Mucosa of rectum (tissue), 2 donors: ENCODE measurements at regions not wholly inside any gene's neighbourhood (a gene's known extent, or its start where the extent isn't known, plus 50 kb on each side); places are given as distances from the start of the nearest gene placed in this dataset.

ENCODE experiments used
- H3K27ac ChIP-seq, 2 donors: one replicate each; pipeline ENCODE4 v1.7.0; 2013; ENCODE audit warnings: inconsistent platforms in 2 of 2, low read depth in 2 of 2, low read length in 2 of 2
- H3K27me3 ChIP-seq, 2 donors: one replicate each; pipeline ENCODE4 v1.7.0; 2013; ENCODE audit warnings: low read length in 2 of 2; ENCODE audit not compliant: control insufficient read depth in 2 of 2, insufficient read depth in 2 of 2
- H3K36me3 ChIP-seq, 2 donors: one replicate each; pipeline ENCODE4 v1.7.0; 2013; ENCODE audit warnings: low read length in 2 of 2; ENCODE audit not compliant: control insufficient read depth in 2 of 2, insufficient read depth in 2 of 2
- H3K4me1 ChIP-seq, 2 donors: one replicate each; pipeline ENCODE4 v1.7.0; 2013; ENCODE audit warnings: low read length in 2 of 2, mild to moderate bottlenecking in 1 of 2; ENCODE audit not compliant: control insufficient read depth in 2 of 2, insufficient read depth in 2 of 2
- H3K4me3 ChIP-seq, 2 donors: one replicate each; pipeline ENCODE4 v1.7.0; 2013; ENCODE audit warnings: low read length in 2 of 2
- H3K9ac ChIP-seq, 2 donors: one replicate each; pipeline ENCODE4 v1.7.0; 2013; ENCODE audit warnings: low read length in 2 of 2, low read depth in 1 of 2, mild to moderate bottlenecking in 1 of 2
- H3K9me3 ChIP-seq, 2 donors: one replicate each; pipeline ENCODE4 v1.7.0; 2013; ENCODE audit warnings: low read length in 2 of 2; ENCODE audit not compliant: control insufficient read depth in 2 of 2
- donor health status: healthy.
- donor health status: Normal muscosa, but diverticular disease.

GRCh38 chr2:143885461-143885860, 634.5 kb downstream of the ZEB2 start:
- Histone ChIP-seq H3K27me3 (no peaks in the 10 kb centered on the region), H3K4me1 (no peaks in the 10 kb centered on the region), H3K36me3 (no peaks in the 10 kb centered on the region), H3K9me3 (no peaks in the 10 kb centered on the region), H3K27ac (no peak overlapping the region), H3K4me3 (no peak overlapping the region), H3K9ac (no peak overlapping the region)

GRCh38 chr2:143881246-143881645, 638.7 kb downstream of the ZEB2 start:
- Histone ChIP-seq H3K9ac (no peak overlapping the region), H3K27ac (no peak overlapping the region), H3K36me3 (no peaks in the 10 kb centered on the region), H3K9me3 (no peaks in the 10 kb centered on the region), H3K27me3 (no peaks in the 10 kb centered on the region), H3K4me3 (no peak overlapping the region), H3K4me1 (no peaks in the 10 kb centered on the region)

- no peak overlapping the region for H3K27ac ChIP-seq
- H3K4me1 ChIP-seq, result no peaks in the 10 kb centered on the region
- no peak overlapping the region for H3K9ac ChIP-seq
- no peaks in the 10 kb centered on the region for H3K36me3 ChIP-seq
- no peaks in the 10 kb centered on the region for H3K9me3 ChIP-seq
- no peak overlapping the region for H3K4me3 ChIP-seq
- H3K27me3 ChIP-seq, result no peaks in the 10 kb centered on the region
These were observed 641.9 kb downstream of the ZEB2 start for GRCh38 chr2:143877876-143878530.

- Histone ChIP-seq H3K9me3 (no peaks in the 10 kb centered on the region), H3K4me3 (no peak overlapping the region), H3K4me1 (no peaks in the 10 kb centered on the region), H3K27me3 (no peaks in the 10 kb centered on the region), H3K36me3 (no peaks in the 10 kb centered on the region), H3K27ac (no peak overlapping the region), H3K9ac (no peak overlapping the region)
These were observed 642.9 kb downstream of the ZEB2 start for GRCh38 chr2:143877056-143877455.

- H3K9me3 ChIP-seq, result peaks cover 0 to 2% of the 10 kb centered on the region in 2 donors
These were observed 644.4 kb downstream of the ZEB2 start for GRCh38 chr2:143875295-143876233.

GRCh38 chr2:143873886-143874285, 646.0 kb downstream of the ZEB2 start:
- Histone ChIP-seq H3K27ac (no peak overlapping the region), H3K9me3 (peaks cover 0 to 2% of the 10 kb centered on the region in 2 donors), H3K4me1 (no peaks in the 10 kb centered on the region), H3K27me3 (no peaks in the 10 kb centered on the region), H3K9ac (no peak overlapping the region), H3K4me3 (no peak overlapping the region), H3K36me3 (no peaks in the 10 kb centered on the region)

More at GRCh38 chr2:143875295-143876233, 644.4 kb downstream of the ZEB2 start:
- Histone ChIP-seq H3K4me1 (no peaks in the 10 kb centered on the region), H3K36me3 (no peaks in the 10 kb centered on the region), H3K9ac (no peak overlapping the region), H3K27me3 (no peaks in the 10 kb centered on the region), H3K27ac (no peak overlapping the region), H3K4me3 (no peak overlapping the region)

GRCh38 chr2:143870696-143871095, 649.2 kb downstream of the ZEB2 start:
- Histone ChIP-seq H3K9me3 (peaks cover 0 to 2% of the 10 kb centered on the region in 2 donors), H3K36me3 (no peaks in the 10 kb centered on the region)

GRCh38 chr2:143856978-143857377, 662.9 kb downstream of the ZEB2 start:
- H3K36me3 ChIP-seq, result no peaks in the 10 kb centered on the region
- H3K9ac ChIP-seq, result no peak overlapping the region
- no peaks in the 10 kb centered on the region for H3K9me3 ChIP-seq
- no peak overlapping the region for H3K27ac ChIP-seq
- no peaks in the 10 kb centered on the region for H3K4me1 ChIP-seq
- H3K27me3 ChIP-seq, result no peaks in the 10 kb centered on the region
- no peak overlapping the region for H3K4me3 ChIP-seq

More at GRCh38 chr2:143870696-143871095, 649.2 kb downstream of the ZEB2 start:
- H3K27me3 ChIP-seq, result no peaks in the 10 kb centered on the region
- H3K4me3 ChIP-seq, result no peak overlapping the region
- no peaks in the 10 kb centered on the region for H3K4me1 ChIP-seq
- H3K27ac ChIP-seq, result no peak overlapping the region
- H3K9ac ChIP-seq, result no peak overlapping the region

- no peaks in the 10 kb centered on the region for H3K36me3 ChIP-seq
- no peak overlapping the region for H3K4me3 ChIP-seq
- no peaks in the 10 kb centered on the region for H3K9me3 ChIP-seq
- no peaks in the 10 kb centered on the region for H3K4me1 ChIP-seq
- no peak overlapping the region for H3K27ac ChIP-seq
- no peak overlapping the region for H3K9ac ChIP-seq
- no peaks in the 10 kb centered on the region for H3K27me3 ChIP-seq
These were observed 667.2 kb downstream of the ZEB2 start for GRCh38 chr2:143852759-143853158.

- Histone ChIP-seq H3K27me3 (no peaks in the 10 kb centered on the region), H3K4me1 (no peaks in the 10 kb centered on the region), H3K9ac (no peak overlapping the region), H3K27ac (no peak overlapping the region), H3K9me3 (no peaks in the 10 kb centered on the region), H3K36me3 (no peaks in the 10 kb centered on the region), H3K4me3 (no peak overlapping the region)
These were observed 669.8 kb downstream of the ZEB2 start for GRCh38 chr2:143850084-143850483.
